ENCODE measurements at regions not wholly inside any gene's neighbourhood (a gene's known extent, or its start where the extent isn't known, plus 50 kb on each side); places are given as distances from the start of the nearest gene placed in this dataset.

DNA sequence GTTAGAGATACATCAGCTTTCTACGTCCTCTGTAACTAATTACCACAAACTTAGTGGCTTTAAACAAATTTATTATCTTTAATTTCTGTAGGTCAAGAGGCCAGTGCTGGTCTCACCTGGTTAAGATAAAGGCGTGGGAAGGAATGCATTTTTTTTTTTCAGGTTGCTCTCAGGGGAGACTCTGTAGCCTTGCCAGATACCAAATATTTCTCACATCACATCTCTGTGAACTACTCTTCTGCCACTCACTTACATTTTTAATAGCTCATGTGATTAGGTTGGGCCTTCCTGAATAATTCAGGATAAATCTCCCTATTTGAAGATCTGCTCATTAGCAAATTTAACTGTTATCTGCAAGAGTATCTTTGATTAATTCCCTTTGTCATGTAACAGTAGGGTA lies 214.6 kb downstream of the CBLN2 start:
- Histone ChIP-seq H3K4me1 (ENCODE audit: insufficient read depth, low read length) (no peaks in the 10 kb centered on the region), H3K36me3 (ENCODE audit: insufficient read depth, low read length) (no peaks in the 10 kb centered on the region), H2AFZ (ENCODE audit: low read depth, low read length) (no peak overlapping the region), H3K27me3 (ENCODE audit: insufficient read depth, low read length) (no peaks in the 10 kb centered on the region), H3K9me3 (ENCODE audit: low read length) (no peaks in the 10 kb centered on the region), H3K4me3 (ENCODE audit: low read length) (no peak overlapping the region)

DNA sequence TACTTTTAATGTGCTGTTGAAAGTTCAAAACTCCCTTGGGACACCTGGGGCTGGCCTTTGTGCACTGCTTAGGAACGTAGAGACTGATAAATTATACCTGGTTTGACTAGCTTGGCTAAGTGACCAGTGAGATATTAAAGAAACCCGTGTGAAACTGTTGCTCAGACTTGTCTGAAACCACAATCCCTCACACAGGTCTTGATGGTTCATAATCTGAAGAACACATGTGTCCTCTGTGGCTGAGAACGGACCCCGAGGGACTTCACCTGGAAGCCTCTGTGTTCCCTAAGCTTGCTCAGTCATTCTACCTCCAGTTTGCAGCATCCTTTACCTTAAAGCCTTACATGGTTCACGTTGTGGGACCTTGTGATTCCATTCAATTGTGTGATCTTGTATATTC lies 218.8 kb downstream of the CBLN2 start:
- no peaks in the 10 kb centered on the region for H3K9me3 ChIP-seq (ENCODE audit: low read length)
- no peaks in the 10 kb centered on the region for H3K4me1 ChIP-seq (ENCODE audit: insufficient read depth, low read length)
- H2AFZ ChIP-seq (ENCODE audit: low read depth, low read length), result no peak overlapping the region
- no peaks in the 10 kb centered on the region for H3K36me3 ChIP-seq (ENCODE audit: insufficient read depth, low read length)
- no peaks in the 10 kb centered on the region for H3K27me3 ChIP-seq (ENCODE audit: insufficient read depth, low read length)
- no peak overlapping the region for H3K4me3 ChIP-seq (ENCODE audit: low read length)

DNA sequence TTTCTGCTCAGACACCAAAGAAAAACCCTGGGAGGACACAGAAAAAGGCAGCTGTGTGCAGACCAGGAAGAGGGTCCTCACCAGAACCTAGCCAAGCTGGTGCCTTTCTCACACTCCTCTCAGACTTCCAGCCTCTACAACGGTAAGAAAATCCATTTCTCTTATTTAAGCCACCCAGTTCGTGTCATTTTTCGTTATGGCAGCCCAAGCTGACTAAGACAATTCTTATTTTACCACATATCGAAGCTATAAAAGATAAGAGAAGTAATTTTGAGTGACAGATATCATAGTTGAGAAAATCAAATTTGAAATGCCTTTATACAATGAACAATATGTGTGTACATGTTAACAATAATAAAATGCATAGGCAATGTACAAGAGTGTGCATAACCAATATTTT lies 219.5 kb downstream of the CBLN2 start:
- H3K9me3 ChIP-seq (ENCODE audit: low read length), result no peaks in the 10 kb centered on the region
- no peak overlapping the region for H2AFZ ChIP-seq (ENCODE audit: low read depth, low read length)
- H3K4me1 ChIP-seq (ENCODE audit: insufficient read depth, low read length), result no peaks in the 10 kb centered on the region
- H3K36me3 ChIP-seq (ENCODE audit: insufficient read depth, low read length), result no peaks in the 10 kb centered on the region
- H3K4me3 ChIP-seq (ENCODE audit: low read length), result no peak overlapping the region
- no peaks in the 10 kb centered on the region for H3K27me3 ChIP-seq (ENCODE audit: insufficient read depth, low read length)

DNA sequence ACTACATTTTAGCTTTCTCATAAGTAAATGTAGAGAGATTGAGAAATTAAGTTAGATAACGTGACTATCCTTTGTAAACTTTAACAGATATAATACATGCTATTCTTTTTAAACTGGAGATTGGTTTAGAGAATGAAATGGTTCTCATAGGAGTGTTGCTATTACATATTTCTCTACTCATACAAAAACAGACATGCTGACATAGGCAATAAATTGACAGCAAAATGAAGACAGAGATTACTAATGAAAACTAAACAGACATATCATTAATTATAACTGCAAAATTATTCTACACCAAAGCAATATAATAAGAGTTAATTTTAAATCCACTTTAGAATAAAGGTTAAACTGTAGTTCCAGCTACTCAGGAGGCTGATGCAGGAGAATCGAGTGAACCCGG lies 227.6 kb downstream of the CBLN2 start:
- Histone ChIP-seq H3K27me3 (ENCODE audit: insufficient read depth, low read length) (no peaks in the 10 kb centered on the region), H3K4me1 (ENCODE audit: insufficient read depth, low read length) (no peaks in the 10 kb centered on the region), H2AFZ (ENCODE audit: low read depth, low read length) (no peak overlapping the region), H3K9me3 (ENCODE audit: low read length) (no peaks in the 10 kb centered on the region), H3K36me3 (ENCODE audit: insufficient read depth, low read length) (no peaks in the 10 kb centered on the region), H3K4me3 (ENCODE audit: low read length) (no peak overlapping the region)

DNA sequence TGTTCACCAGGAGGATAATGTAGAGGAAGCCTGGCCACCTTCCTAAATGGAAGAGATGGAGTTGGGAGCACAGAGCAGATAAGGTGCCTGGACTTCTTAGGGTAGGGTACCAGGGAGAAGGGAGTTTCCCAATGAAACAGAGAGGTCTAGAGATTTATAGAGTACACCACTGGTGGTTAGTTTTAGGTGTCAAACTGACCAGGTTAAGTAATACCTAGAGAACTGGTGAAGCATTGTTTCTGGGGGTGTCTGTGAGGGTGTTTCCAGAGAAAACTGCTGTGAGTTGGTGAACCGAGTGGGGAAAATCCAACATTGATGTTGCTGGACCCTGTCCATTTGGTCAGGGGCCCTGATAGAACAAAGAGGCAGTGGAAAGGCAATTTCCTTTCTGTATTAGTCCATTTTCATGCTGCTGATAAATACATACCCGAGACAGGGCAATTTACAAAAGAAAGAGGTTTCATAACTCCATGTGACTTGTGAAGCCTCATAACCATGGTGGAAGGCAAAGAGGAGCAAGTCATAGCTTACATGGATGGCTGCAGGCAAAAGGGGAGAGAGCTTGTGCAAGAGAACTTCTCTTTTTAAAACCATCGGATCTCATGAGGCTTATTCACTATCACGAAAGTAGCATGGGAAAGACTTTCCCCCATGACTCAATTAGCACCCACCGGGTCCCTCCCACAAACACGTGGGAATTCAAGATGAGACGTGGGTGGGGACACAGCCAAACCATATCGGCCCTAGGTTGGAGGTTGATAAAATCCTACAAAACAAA lies 260.8 kb downstream of the CBLN2 start:
- no peak overlapping the region for H2AFZ ChIP-seq (ENCODE audit: low read depth, low read length)
- no peaks in the 10 kb centered on the region for H3K27me3 ChIP-seq (ENCODE audit: insufficient read depth, low read length)
- no peaks in the 10 kb centered on the region for H3K36me3 ChIP-seq (ENCODE audit: insufficient read depth, low read length)
- H3K4me3 ChIP-seq (ENCODE audit: low read length), result no peak overlapping the region
- no peaks in the 10 kb centered on the region for H3K4me1 ChIP-seq (ENCODE audit: insufficient read depth, low read length)
- H3K9me3 ChIP-seq (ENCODE audit: low read length), result no peaks in the 10 kb centered on the region

DNA sequence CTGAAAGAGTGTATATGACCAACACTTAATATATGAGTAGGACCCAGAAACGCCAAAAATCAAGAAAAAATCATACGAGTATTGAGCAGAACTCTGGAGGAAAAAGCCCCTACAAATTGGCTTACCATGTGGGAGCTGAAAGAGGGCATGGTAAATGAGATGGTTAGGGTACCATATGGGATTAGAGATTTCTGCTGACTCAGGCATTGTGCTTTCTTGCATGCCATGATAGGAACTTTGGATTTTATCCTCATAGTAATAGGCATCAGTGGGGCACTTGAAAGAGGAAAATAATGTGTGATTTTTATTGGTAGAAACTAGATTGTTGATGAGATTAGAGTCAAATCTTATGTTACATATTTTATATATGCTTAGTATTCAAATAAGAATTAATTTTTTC lies 271.1 kb downstream of the CBLN2 start:
- Histone ChIP-seq H3K4me1 (ENCODE audit: insufficient read depth, low read length) (peaks cover 2% of the 10 kb centered on the region), H3K36me3 (ENCODE audit: insufficient read depth, low read length) (no peaks in the 10 kb centered on the region), H3K27me3 (ENCODE audit: insufficient read depth, low read length) (no peaks in the 10 kb centered on the region), H3K9me3 (ENCODE audit: low read length) (no peaks in the 10 kb centered on the region), H2AFZ (ENCODE audit: low read depth, low read length) (no peak overlapping the region), H3K4me3 (ENCODE audit: low read length) (no peak overlapping the region)

DNA sequence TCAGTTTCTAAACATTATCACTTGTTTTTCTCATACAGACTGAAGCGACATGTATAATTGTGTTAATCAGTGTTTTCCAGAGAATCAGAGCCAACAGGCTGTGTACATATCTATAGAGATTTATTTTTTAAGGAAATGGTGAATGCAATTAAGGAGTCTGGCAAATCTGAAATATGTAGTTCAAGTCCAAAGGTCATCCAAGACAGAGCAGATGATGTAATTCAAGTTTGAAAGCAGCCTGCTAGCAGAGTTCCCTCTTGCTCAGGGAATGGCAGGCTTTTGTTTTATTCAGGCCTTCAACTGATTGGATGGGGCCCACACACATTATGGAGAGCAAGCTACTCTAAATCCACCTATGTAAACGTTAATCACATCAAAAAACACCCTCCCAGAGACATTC lies 282.6 kb downstream of the CBLN2 start:
- peaks cover 2% of the 10 kb centered on the region for H3K4me1 ChIP-seq (ENCODE audit: insufficient read depth, low read length)
- no peaks in the 10 kb centered on the region for H3K27me3 ChIP-seq (ENCODE audit: insufficient read depth, low read length)
- H2AFZ ChIP-seq (ENCODE audit: low read depth, low read length), result no peak overlapping the region
- H3K9me3 ChIP-seq (ENCODE audit: low read length), result no peaks in the 10 kb centered on the region
- no peak overlapping the region for H3K4me3 ChIP-seq (ENCODE audit: low read length)
- H3K36me3 ChIP-seq (ENCODE audit: insufficient read depth, low read length), result no peaks in the 10 kb centered on the region

DNA sequence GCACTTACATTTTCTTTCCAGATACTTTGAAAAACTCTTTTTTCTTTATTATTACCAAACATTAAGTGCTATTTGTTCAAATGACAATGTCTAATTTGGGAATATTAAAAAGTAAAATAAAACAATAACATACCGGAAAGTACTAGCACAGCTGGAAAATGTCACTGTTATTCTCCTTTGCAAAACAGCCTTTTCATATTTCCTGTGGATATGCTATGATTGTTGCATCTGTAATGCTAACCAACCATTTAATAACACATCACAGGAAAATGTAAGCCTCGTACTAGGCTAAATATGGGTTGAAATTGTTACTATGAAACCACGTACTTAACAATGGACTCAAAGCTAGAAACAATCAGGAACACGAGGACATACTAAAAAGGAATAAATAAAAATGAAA lies 298.1 kb downstream of the CBLN2 start:
- no peak overlapping the region for H3K4me3 ChIP-seq (ENCODE audit: low read length)
- H2AFZ ChIP-seq (ENCODE audit: low read depth, low read length), result no peak overlapping the region
- no peaks in the 10 kb centered on the region for H3K9me3 ChIP-seq (ENCODE audit: low read length)
- no peaks in the 10 kb centered on the region for H3K4me1 ChIP-seq (ENCODE audit: insufficient read depth, low read length)
- no peaks in the 10 kb centered on the region for H3K36me3 ChIP-seq (ENCODE audit: insufficient read depth, low read length)
- H3K27me3 ChIP-seq (ENCODE audit: insufficient read depth, low read length), result no peaks in the 10 kb centered on the region

DNA sequence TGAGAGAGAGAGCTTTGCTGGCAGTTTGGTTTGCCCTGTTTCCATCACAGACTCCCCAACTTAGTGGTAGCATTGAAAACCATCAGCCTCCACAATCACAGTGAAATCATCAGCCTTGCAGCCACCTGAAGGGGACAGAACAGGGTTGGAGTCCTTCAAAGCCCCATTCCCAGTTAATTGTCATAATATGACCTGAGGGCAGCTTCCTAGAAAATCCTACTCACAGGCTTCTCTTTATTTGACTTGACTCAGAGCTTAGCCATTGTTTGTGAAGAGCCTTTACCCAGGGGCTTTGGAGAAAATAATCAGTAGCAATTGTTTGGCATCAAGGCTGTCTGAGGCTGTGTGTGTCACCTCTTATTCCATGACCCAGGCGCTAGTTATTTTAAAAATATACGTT lies 308.7 kb downstream of the CBLN2 start:
- no peaks in the 10 kb centered on the region for H3K36me3 ChIP-seq (ENCODE audit: insufficient read depth, low read length)
- H2AFZ ChIP-seq (ENCODE audit: low read depth, low read length), result no peak overlapping the region
- H3K9me3 ChIP-seq (ENCODE audit: low read length), result no peaks in the 10 kb centered on the region
- H3K4me1 ChIP-seq (ENCODE audit: insufficient read depth, low read length), result peaks cover 19% of the 10 kb centered on the region
- no peaks in the 10 kb centered on the region for H3K27me3 ChIP-seq (ENCODE audit: insufficient read depth, low read length)
- H3K4me3 ChIP-seq (ENCODE audit: low read length), result no peak overlapping the region

DNA sequence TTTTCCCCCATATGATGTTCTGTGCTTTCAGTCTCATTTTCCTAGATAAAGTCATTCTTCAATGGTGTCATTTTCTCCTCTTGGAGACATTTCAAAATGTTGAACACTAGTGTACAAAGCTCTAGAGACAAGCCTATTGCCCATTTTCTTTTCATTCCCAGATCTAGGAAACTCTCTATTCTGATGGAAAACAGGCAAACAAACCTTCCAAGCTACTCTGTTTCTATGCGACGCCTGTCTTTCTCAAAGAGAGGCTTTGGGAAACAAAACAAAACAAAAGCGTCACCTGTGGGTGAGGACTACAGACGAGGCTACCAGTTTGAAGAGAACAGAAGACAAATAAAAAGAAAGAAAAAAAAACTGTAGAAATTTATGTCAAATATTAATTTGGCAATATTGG lies 311.0 kb downstream of the CBLN2 start:
- Histone ChIP-seq H3K27me3 (ENCODE audit: insufficient read depth, low read length) (no peaks in the 10 kb centered on the region), H3K4me1 (ENCODE audit: insufficient read depth, low read length) (peaks cover 19% of the 10 kb centered on the region), H2AFZ (ENCODE audit: low read depth, low read length) (no peak overlapping the region), H3K9me3 (ENCODE audit: low read length) (no peaks in the 10 kb centered on the region), H3K4me3 (ENCODE audit: low read length) (no peak overlapping the region), H3K36me3 (ENCODE audit: insufficient read depth, low read length) (no peaks in the 10 kb centered on the region)

DNA sequence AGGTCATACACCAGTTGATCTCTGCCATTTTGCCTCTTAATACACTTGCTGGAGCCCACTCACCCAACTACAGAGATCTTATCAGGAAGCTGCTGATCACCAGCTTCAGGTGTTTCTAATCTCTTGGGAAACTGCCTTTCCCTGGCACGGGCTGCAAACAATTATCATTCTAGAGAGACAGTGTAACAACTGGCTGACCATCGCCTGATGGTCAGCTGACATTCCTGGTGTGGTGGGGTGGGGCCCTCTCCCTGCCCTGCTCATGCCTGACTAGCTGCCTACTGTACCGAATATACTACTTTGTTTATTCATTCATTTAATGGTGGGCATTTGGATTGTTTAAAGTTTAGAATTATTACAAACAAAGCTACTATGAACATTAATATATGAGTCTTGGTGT lies 311.5 kb downstream of the CBLN2 start:
- no peaks in the 10 kb centered on the region for H3K36me3 ChIP-seq (ENCODE audit: insufficient read depth, low read length)
- no peak overlapping the region for H2AFZ ChIP-seq (ENCODE audit: low read depth, low read length)
- H3K4me1 ChIP-seq (ENCODE audit: insufficient read depth, low read length), result peaks cover 19% of the 10 kb centered on the region
- H3K9me3 ChIP-seq (ENCODE audit: low read length), result no peaks in the 10 kb centered on the region
- no peak overlapping the region for H3K4me3 ChIP-seq (ENCODE audit: low read length)
- no peaks in the 10 kb centered on the region for H3K27me3 ChIP-seq (ENCODE audit: insufficient read depth, low read length)

DNA sequence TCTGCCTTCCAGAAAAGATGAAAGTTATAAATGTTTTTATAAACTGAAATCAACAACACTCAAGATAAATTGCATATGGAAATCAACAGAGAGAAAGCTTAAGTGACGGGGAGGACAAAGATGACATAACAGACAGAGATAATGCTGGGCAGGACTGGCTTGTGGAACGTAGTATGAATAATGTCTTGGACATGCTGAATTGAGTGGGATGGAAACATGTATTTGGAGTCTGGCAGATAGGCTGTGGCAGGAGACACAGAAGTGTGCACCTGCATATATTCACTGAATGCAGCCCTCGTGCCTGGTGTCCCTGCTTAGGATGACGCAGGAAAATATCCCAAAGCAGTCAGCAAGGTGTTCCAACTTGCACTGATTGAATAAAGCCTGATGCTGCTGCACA lies 318.2 kb downstream of the CBLN2 start:
- no peaks in the 10 kb centered on the region for H3K36me3 ChIP-seq (ENCODE audit: insufficient read depth, low read length)
- H3K9me3 ChIP-seq (ENCODE audit: low read length), result no peaks in the 10 kb centered on the region
- no peaks in the 10 kb centered on the region for H3K27me3 ChIP-seq (ENCODE audit: insufficient read depth, low read length)
- H2AFZ ChIP-seq (ENCODE audit: low read depth, low read length), result no peak overlapping the region
- H3K4me1 ChIP-seq (ENCODE audit: insufficient read depth, low read length), result no peaks in the 10 kb centered on the region
- no peak overlapping the region for H3K4me3 ChIP-seq (ENCODE audit: low read length)

DNA sequence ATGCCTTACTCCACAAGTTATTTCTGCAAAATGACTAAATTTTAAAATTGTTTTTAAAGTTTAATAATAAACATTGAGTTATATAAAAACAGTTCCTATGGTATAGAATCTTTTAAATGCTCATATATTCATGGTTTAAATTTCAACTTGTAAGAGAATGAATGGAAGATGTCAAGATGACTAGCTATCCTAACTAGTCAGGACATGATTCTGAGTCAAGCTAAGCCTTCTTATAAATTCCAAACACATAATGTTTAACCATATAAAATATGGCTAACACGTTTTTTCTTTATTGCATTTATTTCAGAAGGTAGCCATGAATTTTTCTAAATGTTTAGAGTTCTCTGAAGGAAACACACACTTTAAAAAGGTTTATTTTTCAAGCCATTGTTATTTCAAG lies 320.4 kb downstream of the CBLN2 start:
- Histone ChIP-seq H2AFZ (ENCODE audit: low read depth, low read length) (no peak overlapping the region), H3K4me1 (ENCODE audit: insufficient read depth, low read length) (no peaks in the 10 kb centered on the region), H3K9me3 (ENCODE audit: low read length) (no peaks in the 10 kb centered on the region), H3K27me3 (ENCODE audit: insufficient read depth, low read length) (no peaks in the 10 kb centered on the region), H3K4me3 (ENCODE audit: low read length) (no peak overlapping the region), H3K36me3 (ENCODE audit: insufficient read depth, low read length) (no peaks in the 10 kb centered on the region)

Data from neuron (in vitro differentiated cells).